Cerebellar cortex (tissue), 1 donor: ENCODE measurements at regions not wholly inside any gene's neighbourhood (a gene's known extent, or its start where the extent isn't known, plus 50 kb on each side); places are given as distances from the start of the nearest gene placed in this dataset.

Experiments used
- DNase-seq: peaks from one replicate; pipeline ENCODE4 v3.0.0-alpha.2; 2015; ENCODE audit warnings: low spot score

GRCh38 chr14:65794674-65795279 is 382.2 kb downstream of the FUT8 start:
- no peak for DNase-seq

- peak; percentile 44 for DNase-seq
Measured at GRCh38 chr14:65798216-65798615, 385.7 kb downstream of the FUT8 start.

- DNase-seq = no peak
Measured at GRCh38 chr14:65800694-65801093, 388.2 kb downstream of the FUT8 start.

- DNase-seq = no peak
Measured at GRCh38 chr14:65802196-65802595, 389.7 kb downstream of the FUT8 start.

- DNase-seq = no peak
Measured at GRCh38 chr14:65803885-65804284, 391.4 kb downstream of the FUT8 start.

GRCh38 chr14:65804439-65805112 is 392.0 kb downstream of the FUT8 start:
- no peak for DNase-seq

GRCh38 chr14:65805113-65805473 is 392.6 kb downstream of the FUT8 start:
- DNase-seq = no peak

GRCh38 chr14:65808390-65808789 is 395.9 kb downstream of the FUT8 start:
- DNase-seq = no peak

GRCh38 chr14:65810322-65810721 is 397.8 kb downstream of the FUT8 start:
- DNase-seq = no peak

GRCh38 chr14:65813760-65814384 is 401.3 kb downstream of the FUT8 start:
- DNase-seq = no peak

- DNase-seq = no peak
Measured at GRCh38 chr14:65815127-65815526, 402.6 kb downstream of the FUT8 start.

GRCh38 chr14:65817011-65817410 is 404.5 kb downstream of the FUT8 start:
- no peak for DNase-seq

GRCh38 chr14:65819569-65819968 is 407.0 kb downstream of the FUT8 start:
- DNase-seq = no peak

- DNase-seq = no peak
Measured at GRCh38 chr14:65821224-65821753, 408.8 kb downstream of the FUT8 start.

GRCh38 chr14:65824285-65824977 is 411.9 kb downstream of the FUT8 start:
- DNase-seq = peak; percentile 78

- no peak for DNase-seq
Measured at GRCh38 chr14:65824978-65825299, 412.4 kb downstream of the FUT8 start.

- DNase-seq = no peak
Measured at GRCh38 chr14:65826946-65827345, 414.4 kb downstream of the FUT8 start.

GRCh38 chr14:65827520-65827919 is 415.0 kb downstream of the FUT8 start:
- DNase-seq = no peak

- DNase-seq = no peak
Measured at GRCh38 chr14:65828396-65828795, 415.9 kb downstream of the FUT8 start.

- DNase-seq = peak; percentile 36
Measured at GRCh38 chr14:65832431-65833266, 420.1 kb downstream of the FUT8 start.

GRCh38 chr14:65833267-65833880 is 420.8 kb downstream of the FUT8 start:
- DNase-seq = peak; percentile 72
